PC-9 (cell line): ENCODE measurements at regions not wholly inside any gene's neighbourhood (a gene's known extent, or its start where the extent isn't known, plus 50 kb on each side); places are given as distances from the start of the nearest gene placed in this dataset.

Experiments
- CTCF ChIP-seq: fragments of 200-600 bp; sonication (generic); conservative IDR thresholded peaks from 2 replicates; pipeline ENCODE4 v1.6.1; 2017; ENCODE audit warnings: mixed run types, antibody characterized with exemption, mild to moderate bottlenecking, moderate library complexity
- EZH2 ChIP-seq: fragments of 200-600 bp; sonication (generic); IDR thresholded peaks from 2 replicates; pipeline ENCODE4 v1.8.0; 2017; ENCODE audit warnings: antibody characterized with exemption, low read depth

DNA sequence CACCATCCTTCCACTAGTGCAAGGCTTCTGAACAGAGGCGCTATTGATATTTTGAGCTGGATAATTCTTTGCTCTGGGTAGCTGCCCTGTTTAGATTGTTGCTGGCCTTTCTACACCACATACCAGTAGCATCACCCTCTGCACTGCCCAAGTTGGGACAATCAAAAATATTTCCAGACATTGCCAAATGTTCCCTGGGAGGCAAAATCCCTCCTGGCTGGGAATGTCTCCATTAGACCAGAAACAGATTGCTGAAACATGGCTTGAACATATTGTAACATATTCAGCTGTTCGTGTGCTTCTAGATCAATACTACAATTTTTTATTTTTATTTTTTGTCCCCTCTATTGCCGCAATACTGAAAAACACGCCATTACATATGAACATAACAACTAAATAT lies 174.6 kb downstream of the ABCA8 start:
- TF ChIP-seq EZH2 = no peak
- TF ChIP-seq CTCF = no peak
